Left ventricle myocardium inferior (tissue), 1 donor: ENCODE measurements at regions not wholly inside any gene's neighbourhood (a gene's known extent, or its start where the extent isn't known, plus 50 kb on each side); places are given as distances from the start of the nearest gene placed in this dataset.

Experiments used
- DNase-seq: peaks from one replicate; pipeline ENCODE4 v3.0.0-alpha.2; 2020
- H3K27ac ChIP-seq: fragments of 200-600 bp; replicated peaks from 2 replicates; pipeline ENCODE4 v1.8.0; 2021
- H3K27me3 ChIP-seq: fragments of 200-600 bp; 2 replicates; pipeline ENCODE4 v1.8.0; 2021; ENCODE audit warnings: low read depth
- H3K36me3 ChIP-seq: fragments of 200-600 bp; 2 replicates; pipeline ENCODE4 v1.8.0; 2021
- H3K4me1 ChIP-seq: fragments of 200-600 bp; 2 replicates; pipeline ENCODE4 v1.8.0; 2021
- H3K4me3 ChIP-seq: fragments of 200-600 bp; 2 replicates; pipeline ENCODE4 v1.8.0; 2021; ENCODE audit warnings: mild to moderate bottlenecking, moderate library complexity
- H3K9me3 ChIP-seq: fragments of 200-600 bp; replicated peaks from 2 replicates; pipeline ENCODE4 v1.8.0; 2021
- CTCF ChIP-seq: fragments of 200-600 bp; IDR thresholded peaks from 2 replicates; pipeline ENCODE4 v1.8.0; 2021; ENCODE audit warnings: antibody characterized with exemption, mild to moderate bottlenecking, borderline replicate concordance
- intact Hi-C: fragments of 100-400 bp; cut with micrococcal nuclease; formaldehyde crosslinking; loops from one replicate; pipeline ENCODE4 v1.11.0; 2022
- donor health status: DM: no; HTN: yes; CAD: no; lungs with severe emphysema.

GRCh38 chr13:97110936-97111335 is 111.2 kb upstream of the MBNL2 start:
- H3K4me1 ChIP-seq, result peaks cover 39% of the 10 kb centered on the region
- H3K27me3 ChIP-seq, result no peaks in the 10 kb centered on the region
- no peaks in the 10 kb centered on the region for H3K36me3 ChIP-seq
- H3K27ac ChIP-seq, result no peak overlapping the region
- H3K4me3 ChIP-seq, result no peak overlapping the region
- TF ChIP-seq CTCF, result no peak
- intact Hi-C loops, result loop anchor here (5.0 kb wide), 2 partner anchors 101 to 246 kb away; no protein-coding TSS in a partner anchor
- H3K9me3 ChIP-seq, result no peaks in the 10 kb centered on the region
- DNase-seq, result no peak

- Histone ChIP-seq H3K9me3 (no peaks in the 10 kb centered on the region), H3K36me3 (no peaks in the 10 kb centered on the region), H3K4me3 (no peak overlapping the region), H3K27ac (no peak overlapping the region), H3K27me3 (no peaks in the 10 kb centered on the region), H3K4me1 (peaks cover 47% of the 10 kb centered on the region)
- DNase-seq, result no peak
- intact Hi-C loops, result loop anchor here (5.0 kb wide), 2 partner anchors 101 to 246 kb away; no protein-coding TSS in a partner anchor
- no peak for TF ChIP-seq CTCF
These were observed 110.4 kb upstream of the MBNL2 start for GRCh38 chr13:97111756-97112155.

GRCh38 chr13:97112446-97113152 is 109.5 kb upstream of the MBNL2 start:
- intact Hi-C loops, result loop anchor here (5.0 kb wide), 2 partner anchors 100 to 245 kb away; no protein-coding TSS in a partner anchor
- H3K4me1 ChIP-seq, result peaks cover 56% of the 10 kb centered on the region
- no peaks in the 10 kb centered on the region for H3K9me3 ChIP-seq
- H3K36me3 ChIP-seq, result no peaks in the 10 kb centered on the region
- H3K4me3 ChIP-seq, result no peak overlapping the region
- TF ChIP-seq CTCF, result no peak
- H3K27ac ChIP-seq, result no peak overlapping the region
- no peak for DNase-seq
- no peaks in the 10 kb centered on the region for H3K27me3 ChIP-seq

- intact Hi-C loops, result loop anchor here (5.0 kb wide), 2 partner anchors 99 to 244 kb away; no protein-coding TSS in a partner anchor
- no peak for DNase-seq
- no peaks in the 10 kb centered on the region for H3K9me3 ChIP-seq
- H3K4me1 ChIP-seq, result peaks cover 60% of the 10 kb centered on the region
- H3K27me3 ChIP-seq, result no peaks in the 10 kb centered on the region
- H3K36me3 ChIP-seq, result no peaks in the 10 kb centered on the region
- no peak overlapping the region for H3K4me3 ChIP-seq
- no peak for TF ChIP-seq CTCF
- H3K27ac ChIP-seq, result peak overlapping the region; percentile 64
These were observed 108.7 kb upstream of the MBNL2 start for GRCh38 chr13:97113231-97114001.

GRCh38 chr13:97114651-97115050 is 107.5 kb upstream of the MBNL2 start:
- peaks cover 51% of the 10 kb centered on the region for H3K4me1 ChIP-seq
- no peaks in the 10 kb centered on the region for H3K9me3 ChIP-seq
- TF ChIP-seq CTCF, result no peak
- no peaks in the 10 kb centered on the region for H3K27me3 ChIP-seq
- peak overlapping the region; percentile 64 for H3K27ac ChIP-seq
- H3K4me3 ChIP-seq, result peak overlapping the region; percentile 6
- no peaks in the 10 kb centered on the region for H3K36me3 ChIP-seq
- DNase-seq, result no peak
- intact Hi-C loops, result loop anchor here (5.0 kb wide), 3 partner anchors 98 to 243 kb away; no protein-coding TSS in a partner anchor
